WTC11 (cell line): ENCODE measurements at regions not wholly inside any gene's neighbourhood (a gene's known extent, or its start where the extent isn't known, plus 50 kb on each side); places are given as distances from the start of the nearest gene placed in this dataset.

Experiments
- ATAC-seq: fragments of 200-7000 bp; cut with Tn5 transposase; 2 replicates; pipeline ENCODE4 v1.10.0; 2021; ENCODE audit warnings: mild to moderate bottlenecking, moderate library complexity
- CTCF ChIA-PET: fragments of 300-600 bp; sonication (Branson Sonifier 250); formaldehyde crosslinking; loops from one replicate; lab custom pipeline; 2021; ENCODE audit warnings: antibody characterized with exemption; lab: Charles Lee
- POLR2A ChIA-PET: fragments of 350-600 bp; sonication (Branson Sonifier 250); formaldehyde crosslinking; loops from one replicate; lab custom pipeline; 2021; ENCODE audit warnings: antibody characterized with exemption; lab: Charles Lee
- DNase-seq: peaks from one replicate; pipeline ENCODE4 v3.0.0; 2021; ENCODE audit warnings: low spot score
- H3K27ac Mint-ChIP-seq: 2 replicates; pipeline ENCODE4 v1.8.0; 2021; ENCODE audit warnings: mixed read lengths
- H3K27me3 Mint-ChIP-seq: 2 replicates; pipeline ENCODE4 v1.8.0; 2021; ENCODE audit warnings: low read depth, mild to moderate bottlenecking, moderate library complexity, mixed read lengths
- H3K36me3 Mint-ChIP-seq: 2 replicates; pipeline ENCODE4 v1.8.0; 2021; ENCODE audit warnings: mixed read lengths
- H3K4me1 Mint-ChIP-seq: 2 replicates; pipeline ENCODE4 v1.8.0; 2022; ENCODE audit warnings: mixed read lengths
- H3K4me3 Mint-ChIP-seq: 2 replicates; pipeline ENCODE4 v1.8.0; 2021; ENCODE audit warnings: mild to moderate bottlenecking, moderate library complexity, mixed read lengths
- H3K9me3 Mint-ChIP-seq: 2 replicates; pipeline ENCODE4 v1.8.0; 2021; ENCODE audit warnings: mixed read lengths
- ATF1 ChIP-seq: sonication (generic); formaldehyde crosslinking; IDR thresholded peaks from 2 replicates; pipeline ENCODE4 v1.8.1; 2023; ENCODE audit warnings: mild to moderate bottlenecking, moderate library complexity, missing genetic modification reagents
- E2F5 ChIP-seq: sonication (generic); formaldehyde crosslinking; IDR thresholded peaks from 2 replicates; pipeline ENCODE4 v1.8.1; 2022; ENCODE audit warnings: mild to moderate bottlenecking, moderate library complexity, missing genetic modification reagents
- ELF4 ChIP-seq: sonication (generic); formaldehyde crosslinking; IDR thresholded peaks from 2 replicates; pipeline ENCODE4 v1.8.1; 2022; ENCODE audit warnings: low read depth, mild to moderate bottlenecking, moderate library complexity, missing genetic modification reagents
- FOXP1 ChIP-seq: sonication (generic); formaldehyde crosslinking; IDR thresholded peaks from 2 replicates; pipeline ENCODE4 v1.8.0; 2022; ENCODE audit warnings: missing genetic modification reagents, mild to moderate bottlenecking, moderate library complexity, borderline replicate concordance
- GTF2I ChIP-seq: fragments of 250-450 bp; sonication (Bioruptor Pico); conservative IDR thresholded peaks from 2 replicates; pipeline ENCODE4 v1.4.0; 2021; ENCODE audit warnings: mild to moderate bottlenecking
- HMGA2 ChIP-seq: fragments of 250-450 bp; sonication (Bioruptor Pico); IDR thresholded peaks from 2 replicates; pipeline ENCODE4 v1.4.0; 2021; ENCODE audit warnings: mild to moderate bottlenecking, moderate library complexity
- IRF1 ChIP-seq: sonication (generic); formaldehyde crosslinking; IDR thresholded peaks from 2 replicates; pipeline ENCODE4 v1.8.0; 2023; ENCODE audit warnings: missing genetic modification reagents
- JUN ChIP-seq: sonication (generic); formaldehyde crosslinking; IDR thresholded peaks from 2 replicates; pipeline ENCODE4 v1.8.0; 2023; ENCODE audit warnings: mild to moderate bottlenecking, missing genetic modification reagents
- KAT7 ChIP-seq: sonication (generic); formaldehyde crosslinking; IDR thresholded peaks from 2 replicates; pipeline ENCODE4 v1.8.1; 2023; ENCODE audit warnings: missing genetic modification reagents, mild to moderate bottlenecking, borderline replicate concordance
- MAX ChIP-seq: sonication (generic); formaldehyde crosslinking; IDR thresholded peaks from 2 replicates; pipeline ENCODE4 v1.8.0; 2022; ENCODE audit warnings: mild to moderate bottlenecking, missing genetic modification reagents
- NFATC4 ChIP-seq: fragments of 250-450 bp; sonication (Bioruptor Pico); IDR thresholded peaks from 2 replicates; pipeline ENCODE4 v1.9.0; 2021; ENCODE audit warnings: mild to moderate bottlenecking
- NR1H2 ChIP-seq: sonication (generic); formaldehyde crosslinking; IDR thresholded peaks from 2 replicates; pipeline ENCODE4 v1.9.0; 2021; ENCODE audit warnings: mild to moderate bottlenecking, moderate library complexity, missing genetic modification reagents
- PRDM15 ChIP-seq: sonication (generic); formaldehyde crosslinking; IDR thresholded peaks from 2 replicates; pipeline ENCODE4 v1.8.0; 2022; ENCODE audit warnings: missing genetic modification reagents
- SOX15 ChIP-seq: fragments of 250-450 bp; sonication (Bioruptor Pico); IDR thresholded peaks from 2 replicates; pipeline ENCODE4 v1.9.0; 2021; ENCODE audit warnings: mild to moderate bottlenecking
- STAT6 ChIP-seq: sonication (generic); formaldehyde crosslinking; conservative IDR thresholded peaks from 2 replicates; pipeline ENCODE4 v1.8.1; 2023; ENCODE audit warnings: mild to moderate bottlenecking, low read depth, missing genetic modification reagents, moderate library complexity
- TCF7 ChIP-seq: sonication (generic); formaldehyde crosslinking; IDR thresholded peaks from 2 replicates; pipeline ENCODE4 v1.8.0; 2022; ENCODE audit warnings: mild to moderate bottlenecking, low read depth, missing genetic modification reagents, moderate library complexity
- TEAD1 ChIP-seq: sonication (generic); formaldehyde crosslinking; IDR thresholded peaks from 2 replicates; pipeline ENCODE4 v1.8.0; 2022; ENCODE audit warnings: mild to moderate bottlenecking, missing genetic modification reagents
- TEAD4 ChIP-seq: sonication (generic); formaldehyde crosslinking; IDR thresholded peaks from 2 replicates; pipeline ENCODE4 v1.8.0; 2022; ENCODE audit warnings: mild to moderate bottlenecking, missing genetic modification reagents
- ZMAT4 ChIP-seq: fragments of 250-450 bp; sonication (Bioruptor Pico); IDR thresholded peaks from 2 replicates; pipeline ENCODE4 v1.9.0; 2021; ENCODE audit warnings: mild to moderate bottlenecking
- ZNF219 ChIP-seq: sonication (generic); formaldehyde crosslinking; IDR thresholded peaks from 2 replicates; pipeline ENCODE4 v1.8.0; 2023; ENCODE audit warnings: missing genetic modification reagents, mild to moderate bottlenecking, borderline replicate concordance
- ZNF281 ChIP-seq: sonication (generic); formaldehyde crosslinking; IDR thresholded peaks from 2 replicates; pipeline ENCODE4 v1.8.0; 2023; ENCODE audit warnings: mild to moderate bottlenecking, missing genetic modification reagents
- ZNF512 ChIP-seq: sonication (generic); formaldehyde crosslinking; IDR thresholded peaks from 2 replicates; pipeline ENCODE4 v1.8.1; 2022; ENCODE audit warnings: missing genetic modification reagents, borderline replicate concordance
- ZNF671 ChIP-seq: fragments of 250-450 bp; sonication (Bioruptor Pico); IDR thresholded peaks from 2 replicates; pipeline ENCODE4 v1.8.0; 2021; ENCODE audit warnings: mild to moderate bottlenecking

- H3K9me3 Mint-ChIP-seq: no peaks in the 10 kb centered on the region
- H3K27me3 Mint-ChIP-seq: no peaks in the 10 kb centered on the region
- H3K36me3 Mint-ChIP-seq: no peaks in the 10 kb centered on the region
- ATAC-seq (no peak), DNase-seq (no peak)
- no peak overlapping the region for H3K27ac Mint-ChIP-seq
- POLR2A ChIA-PET: no interaction called here
- TF ChIP-seq HMGA2 (CRISPR knock-in tag) (no peak), ZNF671 (no peak), TEAD1 (CRISPR knock-in tag) (no peak), E2F5 (CRISPR knock-in tag) (no peak), JUN (no peak), SOX15 (CRISPR knock-in tag) (no peak), FOXP1 (no peak), IRF1 (CRISPR knock-in tag) (no peak), ZMAT4 (CRISPR knock-in tag) (no peak), ZNF512 (CRISPR knock-in tag) (no peak), NFATC4 (CRISPR knock-in tag) (no peak)
- TF ChIP-seq, all 79 proteins: peak for 0
- no peaks in the 10 kb centered on the region for H3K4me1 Mint-ChIP-seq
- CTCF ChIA-PET: no interaction called here
- H3K4me3 Mint-ChIP-seq: no peak overlapping the region
Measured at GRCh38 chr7:126286317-126286716, 966.4 kb downstream of the GRM8 start.

- H3K9me3 Mint-ChIP-seq: peaks cover 5% of the 10 kb centered on the region
- ATAC-seq (no peak), DNase-seq (no peak)
- no peaks in the 10 kb centered on the region for H3K4me1 Mint-ChIP-seq
- peaks cover under 1% of the 10 kb centered on the region; the same call in 1 of the 2 replicates for H3K36me3 Mint-ChIP-seq
- H3K27ac Mint-ChIP-seq: no peak overlapping the region
- ChIA-PET CTCF (no interaction called here), POLR2A (no interaction called here)
- peaks cover 36% of the 10 kb centered on the region for H3K27me3 Mint-ChIP-seq
- H3K4me3 Mint-ChIP-seq: no peak overlapping the region
- TF ChIP-seq TCF7 (CRISPR knock-in tag) (no peak), MAX (CRISPR knock-in tag) (no peak), ELF4 (CRISPR knock-in tag) (no peak), ATF1 (no peak), STAT6 (CRISPR knock-in tag) (no peak), PRDM15 (CRISPR knock-in tag) (no peak), NR1H2 (CRISPR knock-in tag) (no peak), KAT7 (CRISPR knock-in tag) (no peak), ZNF281 (CRISPR knock-in tag) (no peak), ZNF219 (CRISPR knock-in tag) (no peak), GTF2I (CRISPR knock-in tag) (no peak), TEAD4 (CRISPR knock-in tag) (no peak)
Measured at GRCh38 chr7:126236261-126236660, 1016.5 kb downstream of the GRM8 start.
